GM23338 (cell line): ENCODE measurements at regions not wholly inside any gene's neighbourhood (a gene's known extent, or its start where the extent isn't known, plus 50 kb on each side); places are given as distances from the start of the nearest gene placed in this dataset.

ENCODE experiments used
- ATAC-seq: fragments of 200-7000 bp; cut with Tn5 transposase; 3 replicates; pipeline ENCODE4 v1.9.1; 2020
- DNase-seq: peaks from one replicate; pipeline ENCODE4 v3.0.0-alpha.2; 2015; ENCODE audit warnings: low spot score
- H2AFZ ChIP-seq: fragments of 200-600 bp; sonication (generic); 2 replicates; pipeline ENCODE4 v1.8.0; 2016; ENCODE audit warnings: antibody characterized with exemption, mild to moderate bottlenecking, moderate library complexity
- H3F3A ChIP-seq: fragments of 200-600 bp; sonication (generic); replicated peaks from 2 replicates; pipeline ENCODE4 v1.8.0; 2017; ENCODE audit warnings: antibody characterized with exemption, mixed run types, low read depth
- H3K27ac ChIP-seq: fragments of 200-600 bp; sonication (generic); 2 replicates; pipeline ENCODE4 v1.6.1; 2016; ENCODE audit warnings: low read depth
- H3K27me3 ChIP-seq: fragments of 200-600 bp; sonication (generic); 2 replicates; pipeline ENCODE4 v1.8.0; 2016; ENCODE audit warnings: mild to moderate bottlenecking, mixed run types, moderate library complexity; ENCODE audit not compliant: insufficient read depth
- H3K36me3 ChIP-seq: fragments of 200-600 bp; sonication (generic); 2 replicates; pipeline ENCODE4 v1.8.0; 2016; ENCODE audit warnings: mild to moderate bottlenecking; ENCODE audit not compliant: insufficient read depth
- H3K4me1 ChIP-seq: fragments of 200-600 bp; sonication (generic); 2 replicates; pipeline ENCODE4 v1.8.0; 2016; ENCODE audit warnings: mild to moderate bottlenecking, moderate library complexity; ENCODE audit not compliant: insufficient read depth
- H3K4me2 ChIP-seq: fragments of 200-600 bp; sonication (generic); 2 replicates; pipeline ENCODE4 v1.7.1; 2017; ENCODE audit warnings: mixed run types
- H3K4me3 ChIP-seq: fragments of 200-600 bp; sonication (generic); 2 replicates; pipeline ENCODE4 v1.6.1; 2016; ENCODE audit warnings: mixed run types
- H3K79me2 ChIP-seq: fragments of 200-600 bp; sonication (generic); replicated peaks from 2 replicates; pipeline ENCODE4 v1.8.0; 2017; ENCODE audit warnings: mild to moderate bottlenecking; ENCODE audit not compliant: insufficient read depth
- H3K9me2 ChIP-seq: fragments of 200-600 bp; sonication (generic); 2 replicates; pipeline ENCODE4 v1.8.0; 2017; ENCODE audit not compliant: insufficient read depth
- H4K20me1 ChIP-seq: fragments of 200-600 bp; sonication (generic); replicated peaks from 2 replicates; pipeline ENCODE4 v1.8.0; 2017; ENCODE audit warnings: mild to moderate bottlenecking; ENCODE audit not compliant: insufficient read depth
- H3K27ac Mint-ChIP-seq: 2 replicates; pipeline ENCODE4 v1.8.0; 2020; ENCODE audit warnings: inconsistent platforms, mild to moderate bottlenecking, moderate library complexity, mixed read lengths
- H3K27me3 Mint-ChIP-seq: 3 replicates; pipeline ENCODE4 v1.8.0; 2022; ENCODE audit warnings: low read depth, mild to moderate bottlenecking, moderate library complexity, mixed read lengths, inconsistent platforms; ENCODE audit not compliant: insufficient read depth, poor library complexity
- H3K36me3 Mint-ChIP-seq: 3 replicates; pipeline ENCODE4 v1.8.0; 2021; ENCODE audit warnings: low read depth, mild to moderate bottlenecking, inconsistent platforms, moderate library complexity, mixed read lengths
- H3K4me1 Mint-ChIP-seq: 3 replicates; pipeline ENCODE4 v1.8.0; 2020; ENCODE audit warnings: mild to moderate bottlenecking, inconsistent platforms, mixed read lengths
- H3K4me3 Mint-ChIP-seq: 3 replicates; pipeline ENCODE4 v1.8.0; 2021; ENCODE audit warnings: moderate library complexity, mild to moderate bottlenecking, inconsistent platforms, mixed read lengths
- H3K9me3 Mint-ChIP-seq: 3 replicates; pipeline ENCODE4 v1.8.0; 2020; ENCODE audit warnings: moderate library complexity, mild to moderate bottlenecking, inconsistent platforms, mixed read lengths
- CREB1 ChIP-seq: fragments of 250-450 bp; sonication (Bioruptor Pico); IDR thresholded peaks from 2 replicates; pipeline ENCODE4 v1.5.0; 2020; ENCODE audit warnings: low read depth, mild to moderate bottlenecking, moderate library complexity
- CTCF ChIP-seq, 2 experiments: fragments of 200-600 bp in 1 of 2; sonication (generic) in 1 of 2; conservative IDR thresholded peaks; 2 replicates each; pipeline versions ENCODE4 v1.5.1 to v1.6.1; 2016 to 2017; ENCODE audit warnings: antibody characterized with exemption in 2 of 2, low read depth in 2 of 2, mild to moderate bottlenecking in 2 of 2, moderate library complexity in 1 of 2
- EZH2 ChIP-seq: fragments of 200-600 bp; sonication (generic); IDR thresholded peaks from one replicate; pipeline ENCODE4 v1.8.0; 2017; ENCODE audit warnings: antibody characterized with exemption, mild to moderate bottlenecking, low read depth; ENCODE audit not compliant: unreplicated experiment
- EZH2phosphoT487 ChIP-seq: fragments of 200-600 bp; sonication (generic); IDR thresholded peaks from one replicate; pipeline ENCODE4 v1.8.1; 2018; ENCODE audit warnings: antibody characterized with exemption; ENCODE audit not compliant: unreplicated experiment
- JUNB ChIP-seq: IDR thresholded peaks from one replicate; pipeline ENCODE4 v1.6.1; 2016; ENCODE audit warnings: antibody characterized with exemption; ENCODE audit not compliant: unreplicated experiment
- NANOG ChIP-seq: IDR thresholded peaks from 2 replicates; pipeline ENCODE4 v1.6.1; 2016; ENCODE audit warnings: antibody characterized with exemption, borderline replicate concordance
- POLR2AphosphoS5 ChIP-seq: IDR thresholded peaks from 2 replicates; pipeline ENCODE4 v1.6.1; 2016; ENCODE audit warnings: antibody characterized with exemption, low read depth
- STAT1 ChIP-seq: IDR thresholded peaks from one replicate; pipeline ENCODE4 v1.6.1; 2016; ENCODE audit warnings: antibody characterized with exemption; ENCODE audit not compliant: unreplicated experiment
- ZNF114 ChIP-seq: fragments of 250-450 bp; sonication (Bioruptor Pico); IDR thresholded peaks from 2 replicates; pipeline ENCODE4 v1.5.0; 2020; ENCODE audit warnings: mild to moderate bottlenecking, moderate library complexity
- TF ChIP-seq, protein P1 (sequence below): fragments of 250-450 bp; sonication (Bioruptor Pico); IDR thresholded peaks from 2 replicates; pipeline ENCODE4 v1.5.0; 2020; ENCODE audit warnings: mild to moderate bottlenecking, moderate library complexity
- TF ChIP-seq, protein P2 (sequence below): IDR thresholded peaks from 2 replicates; pipeline ENCODE4 v1.6.1; 2016; ENCODE audit warnings: antibody characterized with exemption

GRCh38 chr5:155332618-155333017 is 319.1 kb downstream of the KIF4B start (continued):
- TF ChIP-seq, protein P1, sequence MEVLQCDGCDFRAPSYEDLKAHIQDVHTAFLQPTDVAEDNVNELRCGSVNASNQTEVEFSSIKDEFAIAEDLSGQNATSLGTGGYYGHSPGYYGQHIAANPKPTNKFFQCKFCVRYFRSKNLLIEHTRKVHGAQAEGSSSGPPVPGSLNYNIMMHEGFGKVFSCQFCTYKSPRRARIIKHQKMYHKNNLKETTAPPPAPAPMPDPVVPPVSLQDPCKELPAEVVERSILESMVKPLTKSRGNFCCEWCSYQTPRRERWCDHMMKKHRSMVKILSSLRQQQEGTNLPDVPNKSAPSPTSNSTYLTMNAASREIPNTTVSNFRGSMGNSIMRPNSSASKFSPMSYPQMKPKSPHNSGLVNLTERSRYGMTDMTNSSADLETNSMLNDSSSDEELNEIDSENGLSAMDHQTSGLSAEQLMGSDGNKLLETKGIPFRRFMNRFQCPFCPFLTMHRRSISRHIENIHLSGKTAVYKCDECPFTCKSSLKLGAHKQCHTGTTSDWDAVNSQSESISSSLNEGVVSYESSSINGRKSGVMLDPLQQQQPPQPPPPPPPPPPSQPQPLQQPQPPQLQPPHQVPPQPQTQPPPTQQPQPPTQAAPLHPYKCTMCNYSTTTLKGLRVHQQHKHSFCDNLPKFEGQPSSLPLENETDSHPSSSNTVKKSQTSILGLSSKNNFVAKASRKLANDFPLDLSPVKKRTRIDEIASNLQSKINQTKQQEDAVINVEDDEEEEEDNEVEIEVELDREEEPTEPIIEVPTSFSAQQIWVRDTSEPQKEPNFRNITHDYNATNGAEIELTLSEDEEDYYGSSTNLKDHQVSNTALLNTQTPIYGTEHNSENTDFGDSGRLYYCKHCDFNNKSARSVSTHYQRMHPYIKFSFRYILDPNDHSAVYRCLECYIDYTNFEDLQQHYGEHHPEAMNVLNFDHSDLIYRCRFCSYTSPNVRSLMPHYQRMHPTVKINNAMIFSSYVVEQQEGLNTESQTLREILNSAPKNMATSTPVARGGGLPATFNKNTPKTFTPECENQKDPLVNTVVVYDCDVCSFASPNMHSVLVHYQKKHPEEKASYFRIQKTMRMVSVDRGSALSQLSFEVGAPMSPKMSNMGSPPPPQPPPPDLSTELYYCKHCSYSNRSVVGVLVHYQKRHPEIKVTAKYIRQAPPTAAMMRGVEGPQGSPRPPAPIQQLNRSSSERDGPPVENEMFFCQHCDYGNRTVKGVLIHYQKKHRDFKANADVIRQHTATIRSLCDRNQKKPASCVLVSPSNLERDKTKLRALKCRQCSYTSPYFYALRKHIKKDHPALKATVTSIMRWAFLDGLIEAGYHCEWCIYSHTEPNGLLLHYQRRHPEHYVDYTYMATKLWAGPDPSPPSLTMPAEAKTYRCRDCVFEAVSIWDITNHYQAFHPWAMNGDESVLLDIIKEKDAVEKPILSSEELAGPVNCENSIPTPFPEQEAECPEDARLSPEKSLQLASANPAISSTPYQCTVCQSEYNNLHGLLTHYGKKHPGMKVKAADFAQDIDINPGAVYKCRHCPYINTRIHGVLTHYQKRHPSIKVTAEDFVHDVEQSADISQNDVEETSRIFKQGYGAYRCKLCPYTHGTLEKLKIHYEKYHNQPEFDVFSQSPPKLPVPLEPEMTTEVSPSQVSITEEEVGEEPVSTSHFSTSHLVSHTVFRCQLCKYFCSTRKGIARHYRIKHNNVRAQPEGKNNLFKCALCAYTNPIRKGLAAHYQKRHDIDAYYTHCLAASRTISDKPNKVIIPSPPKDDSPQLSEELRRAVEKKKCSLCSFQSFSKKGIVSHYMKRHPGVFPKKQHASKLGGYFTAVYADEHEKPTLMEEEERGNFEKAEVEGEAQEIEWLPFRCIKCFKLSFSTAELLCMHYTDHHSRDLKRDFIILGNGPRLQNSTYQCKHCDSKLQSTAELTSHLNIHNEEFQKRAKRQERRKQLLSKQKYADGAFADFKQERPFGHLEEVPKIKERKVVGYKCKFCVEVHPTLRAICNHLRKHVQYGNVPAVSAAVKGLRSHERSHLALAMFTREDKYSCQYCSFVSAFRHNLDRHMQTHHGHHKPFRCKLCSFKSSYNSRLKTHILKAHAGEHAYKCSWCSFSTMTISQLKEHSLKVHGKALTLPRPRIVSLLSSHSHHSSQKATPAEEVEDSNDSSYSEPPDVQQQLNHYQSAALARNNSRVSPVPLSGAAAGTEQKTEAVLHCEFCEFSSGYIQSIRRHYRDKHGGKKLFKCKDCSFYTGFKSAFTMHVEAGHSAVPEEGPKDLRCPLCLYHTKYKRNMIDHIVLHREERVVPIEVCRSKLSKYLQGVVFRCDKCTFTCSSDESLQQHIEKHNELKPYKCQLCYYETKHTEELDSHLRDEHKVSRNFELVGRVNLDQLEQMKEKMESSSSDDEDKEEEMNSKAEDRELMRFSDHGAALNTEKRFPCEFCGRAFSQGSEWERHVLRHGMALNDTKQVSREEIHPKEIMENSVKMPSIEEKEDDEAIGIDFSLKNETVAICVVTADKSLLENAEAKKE (CRISPR knock-in tag): no peak
- TF ChIP-seq ZNF114 (CRISPR knock-in tag) (no peak), CTCF (conservative IDR thresholded peaks at IDR 0.05; ENCODE audit: low read depth in 2 of 2) (no peak), STAT1 (no peak)

- no peak overlapping the region for H3K4me3 ChIP-seq
- no peak overlapping the region for H3K27ac Mint-ChIP-seq
- no peak for DNase-seq
- TF ChIP-seq EZH2phosphoT487: no peak
- TF ChIP-seq, protein P2, sequence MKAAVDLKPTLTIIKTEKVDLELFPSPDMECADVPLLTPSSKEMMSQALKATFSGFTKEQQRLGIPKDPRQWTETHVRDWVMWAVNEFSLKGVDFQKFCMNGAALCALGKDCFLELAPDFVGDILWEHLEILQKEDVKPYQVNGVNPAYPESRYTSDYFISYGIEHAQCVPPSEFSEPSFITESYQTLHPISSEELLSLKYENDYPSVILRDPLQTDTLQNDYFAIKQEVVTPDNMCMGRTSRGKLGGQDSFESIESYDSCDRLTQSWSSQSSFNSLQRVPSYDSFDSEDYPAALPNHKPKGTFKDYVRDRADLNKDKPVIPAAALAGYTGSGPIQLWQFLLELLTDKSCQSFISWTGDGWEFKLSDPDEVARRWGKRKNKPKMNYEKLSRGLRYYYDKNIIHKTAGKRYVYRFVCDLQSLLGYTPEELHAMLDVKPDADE: no peak
- TF ChIP-seq EZH2: no peak
- TF ChIP-seq NANOG: no peak
- TF ChIP-seq CTCF (conservative IDR thresholded peaks at IDR 0.05; ENCODE audit: low read depth in 2 of 2): no peak
- TF ChIP-seq POLR2AphosphoS5: no peak
- no peak for TF ChIP-seq CREB1 (CRISPR knock-in tag)
- no peak for TF ChIP-seq ZNF114 (CRISPR knock-in tag)
- TF ChIP-seq JUNB: no peak
Measured at GRCh38 chr5:155342956-155343355, 329.4 kb downstream of the KIF4B start.

More at GRCh38 chr5:155342956-155343355, 329.4 kb downstream of the KIF4B start:
- no peak for ATAC-seq
- Histone ChIP-seq H3K9me2 (no peaks in the 10 kb centered on the region), H3F3A (no peaks in the 10 kb centered on the region), H4K20me1 (no peaks in the 10 kb centered on the region), H2AFZ (peak overlapping the region; percentile 21; the same call in 1 of the 2 replicates), H3K27me3 (no peaks in the 10 kb centered on the region), H3K27ac (no peak overlapping the region), H3K36me3 (no peaks in the 10 kb centered on the region), H3K4me1 (no peaks in the 10 kb centered on the region), H3K4me2 (no peak overlapping the region), H3K79me2 (no peaks in the 10 kb centered on the region)
- Mint-ChIP-seq H3K9me3 (peaks cover 4% of the 10 kb centered on the region; the same call in 2 of the 3 replicates), H3K4me1 (peaks cover 2% of the 10 kb centered on the region; the same call in 1 of the 3 replicates), H3K36me3 (no peaks in the 10 kb centered on the region), H3K4me3 (no peak overlapping the region), H3K27me3 (no peaks in the 10 kb centered on the region)
